ENCODE measurements at regions not wholly inside any gene's neighbourhood (a gene's known extent, or its start where the extent isn't known, plus 50 kb on each side); places are given as distances from the start of the nearest gene placed in this dataset.

- no peak overlapping the region for H3K4me3 ChIP-seq
- no peaks in the 10 kb centered on the region for H3K36me3 ChIP-seq
Observed at GRCh38 chr5:50969151-50970031, 303.0 kb downstream of the PARP8 start.

GRCh38 chr5:50975840-50976239 lies 309.4 kb downstream of the PARP8 start:
- DNase-seq (ENCODE audit: low read depth in 1 of 2, low spot score in 2 of 2): no peak
- peaks cover 7% of the 10 kb centered on the region; the same call in 1 of the 2 replicates for H3K27me3 ChIP-seq (replicated peaks)

More at GRCh38 chr5:50969151-50970031, 303.0 kb downstream of the PARP8 start:
- H3K27ac ChIP-seq: no peak overlapping the region
- no peak for DNase-seq (ENCODE audit: low read depth in 1 of 2, low spot score in 2 of 2)
- H3K9me3 ChIP-seq (replicated peaks): no peaks in the 10 kb centered on the region
- peaks cover 14% of the 10 kb centered on the region; the same call in 1 of the 2 replicates for H3K4me1 ChIP-seq (replicated peaks)
- H3K27me3 ChIP-seq (replicated peaks): peaks cover 50% of the 10 kb centered on the region

GRCh38 chr5:50978924-50979323 lies 312.5 kb downstream of the PARP8 start:
- H3K36me3 ChIP-seq: no peaks in the 10 kb centered on the region
- no peak overlapping the region for H3K4me3 ChIP-seq
- no peak for DNase-seq (ENCODE audit: low read depth in 1 of 2, low spot score in 2 of 2)
- H3K4me1 ChIP-seq (replicated peaks): no peaks in the 10 kb centered on the region
- no peak overlapping the region for H3K27ac ChIP-seq
- no peaks in the 10 kb centered on the region for H3K9me3 ChIP-seq (replicated peaks)
- H3K27me3 ChIP-seq (replicated peaks): no peaks in the 10 kb centered on the region; the same call in 1 of the 2 replicates

More at GRCh38 chr5:50975840-50976239, 309.4 kb downstream of the PARP8 start:
- H3K9me3 ChIP-seq (replicated peaks): no peaks in the 10 kb centered on the region
- no peaks in the 10 kb centered on the region for H3K4me1 ChIP-seq (replicated peaks)
- no peak overlapping the region for H3K4me3 ChIP-seq
- no peaks in the 10 kb centered on the region for H3K36me3 ChIP-seq
- no peak overlapping the region for H3K27ac ChIP-seq

GRCh38 chr5:50984640-50985039 lies 318.2 kb downstream of the PARP8 start:
- H3K27me3 ChIP-seq (replicated peaks): no peaks in the 10 kb centered on the region
- H3K9me3 ChIP-seq (replicated peaks): no peaks in the 10 kb centered on the region
- no peaks in the 10 kb centered on the region for H3K36me3 ChIP-seq
- no peaks in the 10 kb centered on the region for H3K4me1 ChIP-seq (replicated peaks)
- no peak overlapping the region for H3K27ac ChIP-seq
- H3K4me3 ChIP-seq: no peak overlapping the region
- DNase-seq (ENCODE audit: low read depth in 1 of 2, low spot score in 2 of 2): no peak

GRCh38 chr5:50990296-50990924 lies 324.0 kb downstream of the PARP8 start:
- Histone ChIP-seq H3K4me1 (replicated peaks) (no peaks in the 10 kb centered on the region), H3K4me3 (no peak overlapping the region), H3K9me3 (replicated peaks) (no peaks in the 10 kb centered on the region), H3K27ac (no peak overlapping the region), H3K36me3 (no peaks in the 10 kb centered on the region), H3K27me3 (replicated peaks) (no peaks in the 10 kb centered on the region)
- no peak for DNase-seq (ENCODE audit: low read depth in 1 of 2, low spot score in 2 of 2)

- no peak overlapping the region for H3K27ac ChIP-seq
Observed at GRCh38 chr5:50995285-50995942, 329.0 kb downstream of the PARP8 start.

GRCh38 chr5:51001227-51001923 lies 334.9 kb downstream of the PARP8 start:
- no peak overlapping the region for H3K4me3 ChIP-seq
- H3K4me1 ChIP-seq (replicated peaks): no peaks in the 10 kb centered on the region
- DNase-seq (ENCODE audit: low read depth in 1 of 2, low spot score in 2 of 2): no peak
- H3K27ac ChIP-seq: no peak overlapping the region
- H3K9me3 ChIP-seq (replicated peaks): no peaks in the 10 kb centered on the region
- no peaks in the 10 kb centered on the region for H3K27me3 ChIP-seq (replicated peaks)
- no peaks in the 10 kb centered on the region for H3K36me3 ChIP-seq

More at GRCh38 chr5:50995285-50995942, 329.0 kb downstream of the PARP8 start:
- Histone ChIP-seq H3K9me3 (replicated peaks) (no peaks in the 10 kb centered on the region), H3K4me1 (replicated peaks) (no peaks in the 10 kb centered on the region), H3K27me3 (replicated peaks) (no peaks in the 10 kb centered on the region), H3K36me3 (no peaks in the 10 kb centered on the region), H3K4me3 (no peak overlapping the region)
- DNase-seq (ENCODE audit: low read depth in 1 of 2, low spot score in 2 of 2): no peak

GRCh38 chr5:51002368-51002767 lies 335.9 kb downstream of the PARP8 start:
- DNase-seq (ENCODE audit: low read depth in 1 of 2, low spot score in 2 of 2): no peak

GRCh38 chr5:51013036-51013435 lies 346.6 kb downstream of the PARP8 start:
- Histone ChIP-seq H3K36me3 (no peaks in the 10 kb centered on the region), H3K4me3 (no peak overlapping the region), H3K4me1 (replicated peaks) (no peaks in the 10 kb centered on the region), H3K9me3 (replicated peaks) (no peaks in the 10 kb centered on the region), H3K27ac (no peak overlapping the region), H3K27me3 (replicated peaks) (no peaks in the 10 kb centered on the region)
- no peak for DNase-seq (ENCODE audit: low read depth in 1 of 2, low spot score in 2 of 2)

More at GRCh38 chr5:51002368-51002767, 335.9 kb downstream of the PARP8 start:
- Histone ChIP-seq H3K27me3 (replicated peaks) (no peaks in the 10 kb centered on the region), H3K4me3 (no peak overlapping the region), H3K9me3 (replicated peaks) (no peaks in the 10 kb centered on the region), H3K27ac (no peak overlapping the region), H3K36me3 (no peaks in the 10 kb centered on the region), H3K4me1 (replicated peaks) (no peaks in the 10 kb centered on the region)

GRCh38 chr5:51018423-51018822 lies 352.0 kb downstream of the PARP8 start:
- Histone ChIP-seq H3K4me3 (no peak overlapping the region), H3K9me3 (replicated peaks) (no peaks in the 10 kb centered on the region), H3K27me3 (replicated peaks) (no peaks in the 10 kb centered on the region), H3K36me3 (no peaks in the 10 kb centered on the region), H3K27ac (no peak overlapping the region), H3K4me1 (replicated peaks) (no peaks in the 10 kb centered on the region)
- DNase-seq (ENCODE audit: low read depth in 1 of 2, low spot score in 2 of 2): no peak

- Histone ChIP-seq H3K36me3 (no peaks in the 10 kb centered on the region), H3K4me1 (replicated peaks) (no peaks in the 10 kb centered on the region), H3K27ac (no peak overlapping the region), H3K9me3 (replicated peaks) (no peaks in the 10 kb centered on the region), H3K4me3 (no peak overlapping the region), H3K27me3 (replicated peaks) (no peaks in the 10 kb centered on the region)
- DNase-seq (ENCODE audit: low read depth in 1 of 2, low spot score in 2 of 2): no peak
Observed at GRCh38 chr5:51024263-51024662, 357.8 kb downstream of the PARP8 start.

- no peak for DNase-seq (ENCODE audit: low read depth in 1 of 2, low spot score in 2 of 2)
- H3K4me3 ChIP-seq: no peak overlapping the region
- H3K9me3 ChIP-seq (replicated peaks): no peaks in the 10 kb centered on the region
- no peaks in the 10 kb centered on the region for H3K36me3 ChIP-seq
- no peaks in the 10 kb centered on the region for H3K4me1 ChIP-seq (replicated peaks)
- H3K27me3 ChIP-seq (replicated peaks): no peaks in the 10 kb centered on the region
- H3K27ac ChIP-seq: no peak overlapping the region
Observed at GRCh38 chr5:51027271-51027670, 356.0 kb upstream of the ISL1 start.

- Histone ChIP-seq H3K4me3 (no peak overlapping the region), H3K27me3 (replicated peaks) (no peaks in the 10 kb centered on the region), H3K9me3 (replicated peaks) (no peaks in the 10 kb centered on the region), H3K36me3 (no peaks in the 10 kb centered on the region), H3K27ac (no peak overlapping the region), H3K4me1 (replicated peaks) (no peaks in the 10 kb centered on the region)
- no peak for DNase-seq (ENCODE audit: low read depth in 1 of 2, low spot score in 2 of 2)
Observed at GRCh38 chr5:51028394-51028793, 354.9 kb upstream of the ISL1 start.
